GM19463 (cell line): ENCODE measurements at regions not wholly inside any gene's neighbourhood (a gene's known extent, or its start where the extent isn't known, plus 50 kb on each side); places are given as distances from the start of the nearest gene placed in this dataset.

Source experiments
- ATAC-seq: cut with Tn5 transposase; IDR thresholded peaks from one replicate; pipeline ENCODE4 v1.9.1; 2021; ENCODE audit warnings: mild to moderate bottlenecking, moderate library complexity; ENCODE audit not compliant: unreplicated experiment

- no peak for ATAC-seq
Measured at GRCh38 chr6:105797983-105798453, 288.1 kb upstream of the PRDM1 start.

- no peak for ATAC-seq
Measured at GRCh38 chr6:105797286-105797979, 288.7 kb upstream of the PRDM1 start.

GRCh38 chr6:105795913-105796517 lies 290.1 kb upstream of the PRDM1 start:
- ATAC-seq, result no peak

GRCh38 chr6:105795366-105795765 lies 290.8 kb upstream of the PRDM1 start:
- no peak for ATAC-seq

GRCh38 chr6:105794870-105795269 lies 291.3 kb upstream of the PRDM1 start:
- ATAC-seq, result peak; percentile 32

GRCh38 chr6:105794239-105794638 lies 291.9 kb upstream of the PRDM1 start:
- peak; percentile 40 for ATAC-seq

GRCh38 chr6:105793130-105793529 lies 293.0 kb upstream of the PRDM1 start:
- ATAC-seq, result no peak

GRCh38 chr6:105791583-105792318 lies 294.4 kb upstream of the PRDM1 start:
- peak; percentile 36 for ATAC-seq

- no peak for ATAC-seq
Measured at GRCh38 chr6:105791179-105791578, 295.0 kb upstream of the PRDM1 start.

- ATAC-seq, result no peak
Measured at GRCh38 chr6:105790635-105791034, 295.5 kb upstream of the PRDM1 start.

GRCh38 chr6:105789935-105790334 lies 296.2 kb upstream of the PRDM1 start:
- ATAC-seq, result no peak

- no peak for ATAC-seq
Measured at GRCh38 chr6:105787747-105788146, 298.4 kb upstream of the PRDM1 start.

GRCh38 chr6:105786890-105787655 lies 299.1 kb upstream of the PRDM1 start:
- peak; percentile 73 for ATAC-seq

- ATAC-seq, result no peak
Measured at GRCh38 chr6:105786449-105786848, 299.7 kb upstream of the PRDM1 start.

GRCh38 chr6:105785066-105785811 lies 300.9 kb upstream of the PRDM1 start:
- no peak for ATAC-seq

GRCh38 chr6:105784179-105784578 lies 302.0 kb upstream of the PRDM1 start:
- no peak for ATAC-seq

- no peak for ATAC-seq
Measured at GRCh38 chr6:105783333-105783935, 302.7 kb upstream of the PRDM1 start.

- no peak for ATAC-seq
Measured at GRCh38 chr6:105781915-105782314, 304.2 kb upstream of the PRDM1 start.

- no peak for ATAC-seq
Measured at GRCh38 chr6:105781248-105781647, 304.9 kb upstream of the PRDM1 start.
